Activated CD8-positive, alpha-beta memory T cell treated with anti-CD3 and anti-CD28 coated beads for 48 hours (primary cell): ENCODE measurements at regions not wholly inside any gene's neighbourhood (a gene's known extent, or its start where the extent isn't known, plus 50 kb on each side); places are given as distances from the start of the nearest gene placed in this dataset.
"Not testable (repeated sequence)": the region's sequence is repeated elsewhere in the genome, so short reads cannot be mapped to it uniquely, and the experiment has no call there.

ENCODE experiments used
- DNase-seq, 3 experiments: peaks; one replicate each; pipeline ENCODE4 v3.0.0-alpha.2; 2020; ENCODE audit warnings: low read depth in 2 of 3, low spot score in 2 of 3

GRCh38 chr1:173341971-173342370 is 134.8 kb upstream of the TNFSF4 start:
- no peak for DNase-seq

GRCh38 chr1:173342736-173343135 is 134.4 kb upstream of the PRDX6 start:
- DNase-seq, result no peak

DNA sequence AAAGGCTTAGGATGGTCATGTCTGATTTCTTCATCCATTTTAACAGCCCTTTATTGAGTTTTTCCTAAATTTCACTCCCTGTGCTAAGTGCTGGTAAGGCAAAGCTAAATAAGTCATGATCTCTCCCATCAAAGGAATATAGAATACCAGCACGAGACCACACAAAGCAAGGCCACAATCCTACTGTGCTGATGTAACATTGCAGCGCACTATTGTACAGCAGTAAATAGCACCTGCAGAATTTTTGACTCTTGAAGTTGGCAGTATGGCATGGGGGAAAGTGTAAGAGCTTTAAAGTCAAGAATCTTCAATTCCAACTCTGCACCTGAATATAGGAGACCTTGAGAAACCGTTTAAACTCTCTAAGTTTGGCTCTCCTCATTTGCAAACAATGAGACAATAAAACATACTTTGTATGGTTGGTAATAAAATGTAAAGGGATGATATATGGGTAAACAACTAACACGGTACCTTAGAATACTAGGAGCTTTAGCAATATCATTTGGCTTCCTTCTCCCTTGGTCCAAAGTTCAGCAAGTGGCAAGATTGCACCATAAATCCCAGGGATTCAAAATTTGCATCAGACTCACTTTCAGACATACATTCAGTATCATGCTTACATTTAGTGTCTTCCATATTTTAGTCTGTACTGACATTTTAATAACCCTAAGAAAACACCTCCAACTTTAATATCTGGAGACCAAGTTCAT is 132.9 kb upstream of the PRDX6 start:
- no peak for DNase-seq

DNA sequence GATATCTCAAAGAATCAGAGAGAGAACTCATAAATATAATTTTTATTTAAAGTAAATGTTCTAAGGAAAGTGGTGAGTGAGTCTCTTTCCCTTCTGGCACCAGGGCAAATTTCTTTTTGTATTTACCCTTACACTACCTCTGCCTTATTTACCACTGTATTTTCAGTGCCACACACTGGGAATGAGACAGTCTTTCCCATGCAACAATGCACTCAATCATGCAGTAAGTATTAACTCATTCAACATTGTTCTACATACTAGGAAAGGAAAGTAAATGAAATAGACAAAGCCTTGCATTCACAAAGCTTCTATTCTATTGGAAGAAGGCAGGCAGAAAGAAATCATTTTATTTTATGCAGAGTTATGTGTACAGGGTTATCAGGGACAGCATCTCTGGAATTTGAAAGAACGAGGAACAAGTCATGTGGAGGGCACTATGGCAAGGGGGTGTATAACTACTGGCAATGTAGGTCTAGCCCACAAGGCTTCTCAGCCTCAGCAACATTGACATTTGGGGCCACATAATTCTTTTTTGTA is 129.8 kb upstream of the PRDX6 start:
- no peak for DNase-seq

- not testable (repeated sequence) for DNase-seq
Measured at GRCh38 chr1:173352635-173353034, 124.5 kb upstream of the PRDX6 start.

GRCh38 chr1:173353350-173353749 is 123.8 kb upstream of the PRDX6 start:
- no peak for DNase-seq

DNA sequence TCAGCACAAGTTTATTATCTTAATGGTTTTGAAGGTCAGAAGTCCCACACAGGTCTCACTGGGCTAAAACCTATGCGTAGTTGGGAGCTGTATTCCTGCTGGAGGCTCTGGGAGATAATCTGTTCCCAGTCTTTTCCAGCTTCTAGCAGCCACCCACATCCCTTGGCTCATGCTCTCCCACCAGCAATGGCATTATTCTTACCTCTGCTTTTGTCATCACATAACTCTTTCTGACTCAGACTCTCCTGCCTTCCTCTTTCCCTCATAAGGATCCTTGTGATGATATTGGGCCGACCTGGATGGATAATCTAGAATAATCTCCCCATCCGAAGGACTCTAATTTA is 122.2 kb upstream of the PRDX6 start:
- no peak for DNase-seq

GRCh38 chr1:173355281-173356031 is 121.7 kb upstream of the PRDX6 start:
- no peak for DNase-seq

DNA sequence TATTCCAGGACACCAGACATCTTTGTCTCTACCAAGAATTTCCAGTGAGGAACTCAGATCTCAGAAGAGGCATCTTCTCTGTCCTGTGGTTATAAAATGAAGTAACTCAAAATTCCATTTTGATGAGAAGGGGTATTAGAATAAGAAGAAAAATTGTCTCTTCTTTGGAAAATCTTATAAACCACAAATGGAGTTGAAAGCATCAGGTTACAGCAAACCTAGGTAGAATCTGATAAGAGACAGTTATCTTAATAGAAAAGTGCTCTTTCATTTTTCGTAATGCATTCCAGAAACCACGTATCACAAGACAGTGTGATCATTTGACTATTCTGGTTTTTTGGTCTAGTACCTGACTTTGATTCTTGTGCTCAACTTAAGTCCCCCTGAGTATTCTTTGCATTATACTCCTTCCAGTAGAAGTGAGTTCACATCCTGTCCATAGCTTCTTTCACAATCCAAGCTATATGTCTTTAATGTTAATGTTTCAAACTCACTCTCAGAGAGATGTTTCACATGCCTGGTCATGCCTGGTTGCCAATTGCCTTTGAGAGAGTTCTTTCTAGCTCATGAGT is 120.9 kb upstream of the PRDX6 start:
- no peak for DNase-seq

- DNase-seq, result no peak
Measured at GRCh38 chr1:173360487-173361063, 116.6 kb upstream of the PRDX6 start.

- no peak for DNase-seq
Measured at GRCh38 chr1:173362543-173362942, 114.6 kb upstream of the PRDX6 start.

DNA sequence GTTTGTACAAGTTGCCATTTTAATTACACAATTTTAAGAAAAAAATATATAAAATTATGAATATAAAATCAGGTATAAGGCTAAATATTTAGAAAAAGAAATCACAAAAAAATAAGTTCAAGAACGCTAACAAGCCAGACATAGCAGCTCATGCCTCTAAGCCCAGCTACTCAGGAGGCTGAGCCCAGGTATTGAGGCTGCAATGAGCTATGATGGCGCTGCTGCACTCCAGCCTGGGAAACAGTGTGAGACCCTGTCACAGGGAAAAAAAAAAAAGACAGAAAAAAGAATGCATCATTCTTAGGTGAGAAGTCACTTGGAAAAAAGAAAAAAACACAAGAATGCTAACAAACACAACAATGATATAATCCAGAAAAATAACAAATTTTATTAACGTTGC is 112.3 kb upstream of the PRDX6 start:
- no peak for DNase-seq

- DNase-seq, result no peak
Measured at GRCh38 chr1:173365341-173365740, 111.8 kb upstream of the PRDX6 start.

DNA sequence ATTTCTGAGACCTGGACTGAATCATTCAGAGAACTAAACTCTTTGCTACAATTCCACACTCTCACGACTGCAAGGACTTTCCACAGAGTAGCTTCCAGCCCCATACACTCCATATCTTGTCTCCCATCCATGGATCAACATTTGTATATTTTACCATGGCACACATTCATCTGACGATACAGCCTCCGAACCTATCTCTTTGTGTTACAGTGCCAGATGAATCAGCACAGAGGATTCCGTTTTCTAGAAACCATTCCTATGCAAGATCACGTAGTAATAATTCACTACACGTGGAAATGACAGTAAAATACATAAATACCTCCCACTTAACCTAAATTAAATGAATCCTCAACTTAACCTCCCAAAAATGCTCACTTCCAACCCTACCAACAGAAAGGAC is 110.0 kb upstream of the PRDX6 start:
- DNase-seq, result no peak

DNA sequence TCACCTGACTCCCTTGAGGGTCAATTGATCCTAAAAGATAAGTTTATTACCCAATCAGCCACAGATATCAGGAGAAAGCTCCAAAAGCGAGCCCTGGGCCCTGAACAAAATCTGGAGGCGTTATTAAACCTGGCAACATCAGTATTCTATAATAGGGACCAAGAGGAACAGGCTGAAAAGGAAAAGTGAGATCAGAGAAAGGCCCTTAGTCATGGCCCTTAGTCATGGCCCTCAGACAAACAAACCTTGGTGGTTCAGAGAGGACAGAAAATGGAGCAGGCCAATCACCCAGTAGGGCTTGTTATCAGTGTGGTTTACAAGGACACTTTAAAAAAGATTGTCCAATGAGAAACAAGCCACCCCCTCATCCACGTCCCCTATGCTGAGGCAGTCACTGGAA is 106.5 kb upstream of the PRDX6 start:
- not testable (repeated sequence) for DNase-seq

DNA sequence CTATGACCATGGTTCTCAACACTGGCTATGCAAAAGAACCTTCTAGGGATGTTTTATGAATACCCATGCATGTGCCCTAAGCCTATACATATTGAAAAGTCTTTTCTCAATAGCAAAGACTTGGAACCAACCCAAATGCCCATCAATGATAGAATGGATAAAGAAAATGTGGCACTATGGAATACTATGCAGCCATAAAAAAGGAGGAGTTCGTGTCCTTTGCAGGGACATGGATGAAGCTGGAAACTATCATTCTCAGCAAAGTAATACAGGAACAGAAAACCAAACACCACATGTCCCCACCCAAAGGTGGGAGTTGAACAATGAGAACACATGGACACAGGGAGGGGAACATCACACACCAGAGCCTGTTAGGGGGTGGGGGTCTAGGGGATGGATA is 101.1 kb upstream of the PRDX6 start:
- not testable (repeated sequence) for DNase-seq

GRCh38 chr1:173377266-173377665 is 99.9 kb upstream of the PRDX6 start:
- no peak for DNase-seq

- DNase-seq, result no peak
Measured at GRCh38 chr1:173383351-173383750, 93.8 kb upstream of the PRDX6 start.

- DNase-seq, result no peak
Measured at GRCh38 chr1:173388352-173388751, 88.8 kb upstream of the PRDX6 start.

DNA sequence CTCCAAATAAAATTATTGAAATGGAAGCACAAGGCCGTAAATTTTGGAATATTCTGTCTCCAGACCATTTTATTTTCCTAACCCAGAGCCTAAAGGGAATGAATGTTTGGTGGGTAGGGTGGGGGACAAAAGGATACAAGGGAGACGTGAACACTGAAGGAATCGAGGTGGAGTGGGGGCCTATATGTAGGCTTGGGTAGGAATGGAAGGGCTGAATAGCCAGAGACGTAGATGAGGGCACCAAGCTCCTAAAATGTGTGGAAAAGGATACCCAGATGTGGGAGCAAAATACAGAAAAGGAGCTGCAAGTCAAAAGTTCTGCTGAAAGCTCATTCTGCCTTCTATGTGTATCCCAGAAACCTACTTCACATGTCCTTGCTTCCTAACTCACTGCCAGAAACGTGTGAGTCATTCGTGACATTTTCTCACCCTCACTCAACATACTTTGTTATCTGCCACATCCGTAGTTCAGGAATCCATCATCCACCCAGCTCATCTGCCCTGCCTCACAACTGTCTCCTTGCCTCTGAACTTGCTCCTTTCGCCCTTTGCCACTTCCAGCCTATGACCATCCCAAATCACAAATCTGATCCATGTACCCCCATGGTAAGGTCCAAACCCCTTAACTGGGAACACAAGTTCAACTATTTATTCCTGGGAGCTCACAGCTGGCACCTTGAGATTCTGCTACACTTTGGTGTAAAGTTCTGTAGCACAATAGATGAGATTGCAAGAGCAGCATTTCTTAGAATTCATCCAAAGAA is 84.1 kb upstream of the PRDX6 start:
- DNase-seq, result no peak

GRCh38 chr1:173393659-173394000 is 83.5 kb upstream of the PRDX6 start:
- DNase-seq, result no peak
